ENCODE measurements at regions not wholly inside any gene's neighbourhood (a gene's known extent, or its start where the extent isn't known, plus 50 kb on each side); places are given as distances from the start of the nearest gene placed in this dataset.

DNA sequence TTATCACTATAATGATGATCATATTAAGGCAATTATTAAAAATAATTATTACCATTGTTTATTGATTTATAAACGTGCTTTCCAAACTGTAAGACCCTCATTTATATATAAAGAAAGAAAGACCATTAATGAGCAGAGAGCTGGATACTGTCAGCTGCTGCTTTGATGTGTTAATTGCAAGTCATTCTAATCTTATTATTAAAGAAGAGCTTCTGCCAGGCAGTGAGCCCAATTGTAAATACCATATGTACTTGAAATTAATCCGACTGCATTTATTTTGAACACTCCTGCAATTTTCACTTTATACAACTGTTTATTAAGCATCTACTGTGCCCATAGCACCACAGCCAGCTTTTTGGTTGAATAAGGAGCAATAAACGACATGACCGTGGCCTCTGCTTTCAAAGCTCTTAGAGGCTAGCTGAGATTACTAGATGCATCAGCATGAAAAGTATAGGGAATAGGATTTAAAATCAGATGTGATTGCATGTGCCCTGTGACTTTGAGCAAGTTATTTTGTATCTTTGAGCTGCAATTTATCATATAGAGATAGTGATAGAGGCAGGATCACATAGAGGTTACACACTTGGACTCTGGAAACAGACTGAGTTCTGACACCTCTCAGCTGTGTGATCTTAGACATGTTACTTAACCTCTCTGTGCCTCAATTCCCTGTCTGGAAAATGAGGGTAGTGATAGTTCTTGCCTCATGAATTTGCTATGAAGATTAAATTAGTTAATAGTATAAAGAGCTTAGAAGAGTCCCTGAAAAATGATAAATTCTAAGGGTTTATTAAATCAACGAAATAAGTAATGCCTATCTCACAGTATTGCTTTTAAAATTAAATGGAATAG, 83.4 kb downstream of the MYCN start:
- ATAC-seq (ENCODE audit: poor library complexity) (no peak), DNase-seq (no peak)
- POLR2A ChIA-PET: no interaction called here
- Histone ChIP-seq H3K27me3 (ENCODE audit: control insufficient read depth in 1 of 2, insufficient read depth in 2 of 2, low read length in 2 of 2) (no peaks in the 10 kb centered on the region), H3K36me3 (ENCODE audit: insufficient read depth, low read length) (no peaks in the 10 kb centered on the region), H3K27ac (ENCODE audit: low read depth in 1 of 2, low read length in 2 of 2) (no peak overlapping the region), H3K4me3 (ENCODE audit: low read length) (no peak overlapping the region), H3K4me1 (ENCODE audit: insufficient read depth, low read length) (no peaks in the 10 kb centered on the region), H3K9me3 (ENCODE audit: control insufficient read depth in 1 of 2, insufficient read depth in 1 of 2, low read length in 2 of 2) (no peaks in the 10 kb centered on the region)
- no peaks in the 10 kb centered on the region for H3K4me1 Mint-ChIP-seq (ENCODE audit: low read depth)
- TF ChIP-seq, protein P1, sequence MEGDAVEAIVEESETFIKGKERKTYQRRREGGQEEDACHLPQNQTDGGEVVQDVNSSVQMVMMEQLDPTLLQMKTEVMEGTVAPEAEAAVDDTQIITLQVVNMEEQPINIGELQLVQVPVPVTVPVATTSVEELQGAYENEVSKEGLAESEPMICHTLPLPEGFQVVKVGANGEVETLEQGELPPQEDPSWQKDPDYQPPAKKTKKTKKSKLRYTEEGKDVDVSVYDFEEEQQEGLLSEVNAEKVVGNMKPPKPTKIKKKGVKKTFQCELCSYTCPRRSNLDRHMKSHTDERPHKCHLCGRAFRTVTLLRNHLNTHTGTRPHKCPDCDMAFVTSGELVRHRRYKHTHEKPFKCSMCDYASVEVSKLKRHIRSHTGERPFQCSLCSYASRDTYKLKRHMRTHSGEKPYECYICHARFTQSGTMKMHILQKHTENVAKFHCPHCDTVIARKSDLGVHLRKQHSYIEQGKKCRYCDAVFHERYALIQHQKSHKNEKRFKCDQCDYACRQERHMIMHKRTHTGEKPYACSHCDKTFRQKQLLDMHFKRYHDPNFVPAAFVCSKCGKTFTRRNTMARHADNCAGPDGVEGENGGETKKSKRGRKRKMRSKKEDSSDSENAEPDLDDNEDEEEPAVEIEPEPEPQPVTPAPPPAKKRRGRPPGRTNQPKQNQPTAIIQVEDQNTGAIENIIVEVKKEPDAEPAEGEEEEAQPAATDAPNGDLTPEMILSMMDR (IDR thresholded peaks at IDR 0.05): no peak
- no peaks in the 10 kb centered on the region for H3K27me3 Mint-ChIP-seq
- CTCF ChIA-PET: no interaction called here
- no peak overlapping the region for H3K4me3 Mint-ChIP-seq
- intact Hi-C loops (cut with DNase I, micrococcal nuclease): no loop called here
- no peaks in the 10 kb centered on the region for H3K9me3 Mint-ChIP-seq
- H3K36me3 Mint-ChIP-seq (ENCODE audit: low read depth): no peaks in the 10 kb centered on the region
- no peak overlapping the region for H3K27ac Mint-ChIP-seq

DNA sequence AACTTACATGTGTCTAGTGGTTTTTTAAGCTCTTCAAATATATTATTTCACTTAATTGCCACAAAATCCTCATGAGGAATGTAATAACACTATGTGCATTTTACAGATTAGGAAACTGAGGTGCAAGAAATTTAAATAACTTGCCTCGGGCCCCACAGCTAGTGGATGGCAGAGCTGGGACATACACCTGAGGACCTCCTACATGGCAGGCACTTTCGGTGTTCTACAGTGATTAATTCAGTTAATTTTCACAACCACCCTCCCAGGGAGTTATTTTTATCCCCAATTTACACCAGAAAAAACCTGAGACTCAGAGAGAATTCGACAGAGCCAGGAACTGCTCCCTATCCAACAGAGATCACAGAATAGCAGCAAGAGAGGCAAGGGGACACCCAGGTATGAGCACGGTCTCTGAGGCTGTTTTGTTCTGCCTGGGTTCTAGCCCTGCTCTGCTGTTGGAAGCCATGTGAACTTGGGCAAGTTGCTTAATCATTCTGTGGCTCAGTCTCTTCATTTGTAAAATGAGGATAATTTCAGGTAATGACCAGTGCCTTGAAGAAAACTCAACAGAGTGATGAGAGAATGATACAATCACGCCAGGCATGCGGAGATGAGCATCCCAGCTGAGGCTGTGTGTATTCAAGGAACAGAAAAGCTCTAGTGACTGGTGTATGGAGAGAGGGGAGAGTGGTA, 82.3 kb downstream of the MYCN start:
- Mint-ChIP-seq H3K9me3 (no peaks in the 10 kb centered on the region), H3K4me1 (ENCODE audit: low read depth) (no peaks in the 10 kb centered on the region), H3K27ac (no peak overlapping the region), H3K27me3 (no peaks in the 10 kb centered on the region), H3K4me3 (no peak overlapping the region), H3K36me3 (ENCODE audit: low read depth) (no peaks in the 10 kb centered on the region)
- no peaks in the 10 kb centered on the region for H3K36me3 ChIP-seq (ENCODE audit: insufficient read depth, low read length)
- no peak for ATAC-seq (ENCODE audit: poor library complexity)
- TF ChIP-seq, protein P1 (IDR thresholded peaks at IDR 0.05): no peak
- CTCF ChIA-PET: no interaction called here
- POLR2A ChIA-PET: interaction anchor here (0.6 kb wide), 1 partner anchor 57 kb away, joined by 3 read pairs; no protein-coding TSS in a partner anchor
- no peaks in the 10 kb centered on the region for H3K4me1 ChIP-seq (ENCODE audit: insufficient read depth, low read length)
- intact Hi-C loops (cut with DNase I, micrococcal nuclease): no loop called here
- no peak overlapping the region for H3K4me3 ChIP-seq (ENCODE audit: low read length)
- H3K27me3 ChIP-seq (ENCODE audit: control insufficient read depth in 1 of 2, insufficient read depth in 2 of 2, low read length in 2 of 2): no peaks in the 10 kb centered on the region
- no peaks in the 10 kb centered on the region for H3K9me3 ChIP-seq (ENCODE audit: control insufficient read depth in 1 of 2, insufficient read depth in 1 of 2, low read length in 2 of 2)
- no peak overlapping the region for H3K27ac ChIP-seq (ENCODE audit: low read depth in 1 of 2, low read length in 2 of 2)
- no peak for DNase-seq

- Mint-ChIP-seq H3K36me3 (ENCODE audit: low read depth) (no peaks in the 10 kb centered on the region), H3K27me3 (no peaks in the 10 kb centered on the region), H3K4me3 (no peak overlapping the region), H3K27ac (no peak overlapping the region), H3K9me3 (no peaks in the 10 kb centered on the region), H3K4me1 (ENCODE audit: low read depth) (no peaks in the 10 kb centered on the region)
- ChIA-PET POLR2A (no interaction called here), CTCF (no interaction called here)
- ATAC-seq (ENCODE audit: poor library complexity) (no peak), DNase-seq (no peak)
- Histone ChIP-seq H3K27ac (ENCODE audit: low read depth in 1 of 2, low read length in 2 of 2) (no peak overlapping the region), H3K4me3 (ENCODE audit: low read length) (no peak overlapping the region), H3K9me3 (ENCODE audit: control insufficient read depth in 1 of 2, insufficient read depth in 1 of 2, low read length in 2 of 2) (no peaks in the 10 kb centered on the region), H3K4me1 (ENCODE audit: insufficient read depth, low read length) (no peaks in the 10 kb centered on the region), H3K36me3 (ENCODE audit: insufficient read depth, low read length) (no peaks in the 10 kb centered on the region), H3K27me3 (ENCODE audit: control insufficient read depth in 1 of 2, insufficient read depth in 2 of 2, low read length in 2 of 2) (no peaks in the 10 kb centered on the region)
- TF ChIP-seq, protein P1 (IDR thresholded peaks at IDR 0.05): no peak
- intact Hi-C loops (cut with DNase I, micrococcal nuclease): no loop called here
Observed at GRCh38 chr2:16021611-16022363, 81.4 kb downstream of the MYCN start.
